22Rv1 (cell line): ENCODE measurements at regions not wholly inside any gene's neighbourhood (a gene's known extent, or its start where the extent isn't known, plus 50 kb on each side); places are given as distances from the start of the nearest gene placed in this dataset.
"Not testable (repeated sequence)": the region's sequence is repeated elsewhere in the genome, so short reads cannot be mapped to it uniquely, and the experiment has no call there.

ENCODE experiments used
- H3K27ac ChIP-seq: fragments of 450-650 bp; 2 replicates; pipeline ENCODE4 v1.5.1; 2017
- ZFX ChIP-seq: fragments of 450-650 bp; IDR thresholded peaks from 2 replicates; pipeline ENCODE4 v1.6.1; 2017; ENCODE audit warnings: antibody characterized with exemption, borderline replicate concordance
- TF ChIP-seq, protein P1 (sequence below): fragments of 450-650 bp; IDR thresholded peaks from 2 replicates; pipeline ENCODE4 v1.5.1; 2017; ENCODE audit warnings: mild to moderate bottlenecking

DNA sequence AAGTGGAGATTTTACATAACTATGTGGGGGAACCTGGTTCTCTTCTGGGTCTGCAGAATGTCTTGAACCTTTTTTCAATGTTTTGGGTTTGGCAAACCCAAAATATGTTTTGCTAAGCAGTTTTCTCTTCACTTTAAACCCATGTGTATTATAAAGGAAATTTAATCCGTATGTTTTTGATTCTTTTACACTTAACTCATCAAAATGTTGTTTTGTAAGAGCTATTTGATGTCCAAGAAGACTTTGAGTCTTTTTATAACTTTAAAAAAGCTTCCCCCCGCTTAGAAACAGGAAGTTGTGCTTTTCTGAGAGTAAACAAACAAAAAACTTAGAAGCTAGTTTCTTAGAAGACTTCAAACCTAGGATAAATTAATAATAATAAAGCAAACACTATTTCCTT lies 81.9 kb upstream of the CEP162 start:
- TF ChIP-seq, protein P1, sequence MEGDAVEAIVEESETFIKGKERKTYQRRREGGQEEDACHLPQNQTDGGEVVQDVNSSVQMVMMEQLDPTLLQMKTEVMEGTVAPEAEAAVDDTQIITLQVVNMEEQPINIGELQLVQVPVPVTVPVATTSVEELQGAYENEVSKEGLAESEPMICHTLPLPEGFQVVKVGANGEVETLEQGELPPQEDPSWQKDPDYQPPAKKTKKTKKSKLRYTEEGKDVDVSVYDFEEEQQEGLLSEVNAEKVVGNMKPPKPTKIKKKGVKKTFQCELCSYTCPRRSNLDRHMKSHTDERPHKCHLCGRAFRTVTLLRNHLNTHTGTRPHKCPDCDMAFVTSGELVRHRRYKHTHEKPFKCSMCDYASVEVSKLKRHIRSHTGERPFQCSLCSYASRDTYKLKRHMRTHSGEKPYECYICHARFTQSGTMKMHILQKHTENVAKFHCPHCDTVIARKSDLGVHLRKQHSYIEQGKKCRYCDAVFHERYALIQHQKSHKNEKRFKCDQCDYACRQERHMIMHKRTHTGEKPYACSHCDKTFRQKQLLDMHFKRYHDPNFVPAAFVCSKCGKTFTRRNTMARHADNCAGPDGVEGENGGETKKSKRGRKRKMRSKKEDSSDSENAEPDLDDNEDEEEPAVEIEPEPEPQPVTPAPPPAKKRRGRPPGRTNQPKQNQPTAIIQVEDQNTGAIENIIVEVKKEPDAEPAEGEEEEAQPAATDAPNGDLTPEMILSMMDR, result no peak
- no peak for TF ChIP-seq ZFX
- H3K27ac ChIP-seq, result no peak overlapping the region

GRCh38 chr6:84304881-84305280 lies 77.4 kb upstream of the CEP162 start:
- no peak overlapping the region for H3K27ac ChIP-seq
- no peak for TF ChIP-seq ZFX
- TF ChIP-seq, protein P1, result no peak

DNA sequence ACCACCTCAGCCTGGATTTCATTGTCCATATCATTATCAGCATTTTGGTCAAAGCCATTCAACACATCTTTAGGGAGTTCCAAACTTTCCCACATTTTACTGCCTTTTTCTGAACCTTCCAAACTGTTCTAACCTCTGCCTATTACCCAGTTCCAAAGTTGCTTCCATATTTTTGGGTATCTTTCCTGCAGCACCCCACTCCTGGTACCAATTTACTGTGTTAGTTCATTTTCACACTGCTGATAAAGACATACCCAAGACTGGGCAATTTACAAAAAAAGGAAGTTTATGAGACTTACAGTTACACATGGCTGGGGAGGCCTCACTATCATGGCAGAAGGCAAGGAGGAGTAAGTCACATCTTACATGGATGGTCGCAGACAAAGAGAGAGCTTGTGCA lies 63.6 kb upstream of the CEP162 start:
- not testable (repeated sequence) for H3K27ac ChIP-seq

- TF ChIP-seq, protein P1, result peak; percentile 49
- no peak for TF ChIP-seq ZFX
- H3K27ac ChIP-seq, result no peak overlapping the region
Observed at GRCh38 chr6:84284428-84285049, 57.1 kb upstream of the CEP162 start.

DNA sequence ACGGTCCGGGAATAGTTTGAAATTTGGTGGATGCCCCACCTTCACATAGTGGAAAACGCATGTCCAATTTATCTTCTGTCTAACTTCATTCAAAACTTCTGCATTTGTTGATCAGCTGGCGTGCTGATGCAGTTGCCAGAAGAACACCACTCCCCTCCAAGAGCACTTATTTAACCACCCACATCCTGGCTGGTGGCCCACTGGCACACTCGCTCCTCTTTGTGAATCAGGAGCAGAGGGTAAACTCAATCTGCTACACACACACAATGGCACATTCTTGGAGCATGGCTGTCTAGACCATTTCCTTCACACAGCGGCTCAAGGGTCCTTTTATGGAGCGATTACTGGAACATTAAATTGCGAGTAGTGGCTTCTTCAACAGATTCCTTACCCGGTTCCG lies 55.1 kb upstream of the CEP162 start:
- no peak for TF ChIP-seq ZFX
- TF ChIP-seq, protein P1, result no peak
- H3K27ac ChIP-seq, result no peak overlapping the region

DNA sequence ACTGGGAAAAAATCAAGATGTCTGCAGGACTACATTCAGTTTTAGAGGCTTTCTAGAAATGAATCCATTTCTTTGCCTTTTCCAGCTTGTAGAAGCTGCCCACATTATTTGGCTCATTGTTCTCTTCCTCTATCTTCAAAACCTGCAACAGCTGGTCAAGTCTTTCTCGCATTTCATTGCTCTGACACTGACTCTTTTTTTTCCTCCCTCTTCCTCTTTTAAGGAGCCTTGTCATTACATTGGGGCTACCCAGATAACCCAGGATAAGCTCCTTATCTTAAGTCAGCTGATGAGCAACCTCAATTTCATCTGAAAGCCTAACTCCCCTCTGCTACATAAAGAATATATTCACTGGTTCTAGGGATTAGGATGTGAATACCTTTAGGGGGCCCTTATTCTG lies 53.2 kb upstream of the CEP162 start:
- TF ChIP-seq, protein P1, result no peak
- no peak for TF ChIP-seq ZFX

DNA sequence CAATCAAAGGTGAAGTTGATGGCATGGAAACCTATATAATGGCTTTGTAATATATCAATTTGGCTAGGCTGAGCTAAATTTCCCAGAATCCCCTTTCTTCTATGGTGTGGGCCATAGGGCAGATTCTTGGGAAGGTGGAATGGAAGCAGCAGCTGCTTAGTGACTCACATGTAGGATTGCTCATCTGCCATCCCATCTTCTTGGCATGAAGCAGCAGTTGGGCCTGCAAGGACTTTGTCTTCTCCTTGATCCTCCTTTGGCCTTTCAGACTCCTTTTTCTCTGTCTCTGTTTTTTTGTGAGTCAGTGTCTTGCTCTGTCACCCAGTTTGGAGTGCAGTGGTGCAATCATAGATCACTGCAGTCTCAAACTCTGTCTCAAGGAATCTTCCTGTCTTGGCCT lies 52.6 kb upstream of the CEP162 start:
- TF ChIP-seq, protein P1, result no peak
- no peak for TF ChIP-seq ZFX
- no peak overlapping the region for H3K27ac ChIP-seq

More for the DNA sequence above, 53.2 kb upstream of the CEP162 start:
- H3K27ac ChIP-seq, result no peak overlapping the region

DNA sequence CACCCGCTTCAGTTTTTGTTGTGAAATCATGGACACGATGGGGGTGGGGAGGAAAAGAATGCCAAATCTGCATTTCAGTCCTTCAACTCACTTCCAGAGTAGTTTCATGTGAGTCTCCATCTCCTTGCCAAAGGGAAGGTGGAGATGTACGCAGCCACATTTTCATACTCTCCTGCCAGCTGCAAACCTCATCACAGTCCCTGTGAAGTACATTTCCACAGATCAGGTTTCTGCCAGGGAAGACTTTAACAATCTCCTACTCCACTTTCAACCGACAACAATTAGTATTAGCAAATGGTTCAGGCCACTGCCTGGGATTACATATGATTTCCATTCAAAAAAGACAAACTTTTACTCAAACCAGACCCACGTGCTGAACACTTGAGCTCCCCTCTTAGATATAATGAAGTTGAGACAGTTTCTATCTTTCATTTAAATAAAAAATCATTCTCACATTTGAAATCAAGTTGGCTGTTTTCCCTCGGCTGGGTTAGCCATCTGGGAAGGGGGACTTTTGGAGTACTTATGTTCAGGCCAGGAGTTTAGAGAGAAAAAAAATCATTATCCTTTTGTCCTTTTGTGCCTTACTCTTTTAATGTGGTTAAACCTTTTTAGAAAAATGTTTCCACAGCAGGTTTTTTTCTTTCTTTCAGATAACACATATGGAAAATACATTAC lies 51.0 kb upstream of the CEP162 start:
- TF ChIP-seq, protein P1, result no peak
- TF ChIP-seq ZFX, result no peak
- no peak overlapping the region for H3K27ac ChIP-seq
